GM21526 (cell line): ENCODE measurements at regions not wholly inside any gene's neighbourhood (a gene's known extent, or its start where the extent isn't known, plus 50 kb on each side); places are given as distances from the start of the nearest gene placed in this dataset.

Source experiments
- ATAC-seq: cut with Tn5 transposase; IDR thresholded peaks from one replicate; pipeline ENCODE4 v1.9.1; 2021; ENCODE audit warnings: moderate library complexity; ENCODE audit not compliant: unreplicated experiment, low FRiP score

GRCh38 chr11:25317216-25317615 lies 820.4 kb downstream of the LUZP2 start:
- ATAC-seq = no peak

GRCh38 chr11:25319127-25319526 lies 822.3 kb downstream of the LUZP2 start:
- ATAC-seq = no peak

GRCh38 chr11:25327656-25328055 lies 830.8 kb downstream of the LUZP2 start:
- ATAC-seq = no peak

- ATAC-seq = no peak
These were observed 842.4 kb downstream of the LUZP2 start for GRCh38 chr11:25339281-25339680.

GRCh38 chr11:25349537-25349936 lies 852.7 kb downstream of the LUZP2 start:
- ATAC-seq = no peak

GRCh38 chr11:25350899-25351803 lies 854.3 kb downstream of the LUZP2 start:
- no peak for ATAC-seq

- ATAC-seq = no peak
These were observed 860.3 kb downstream of the LUZP2 start for GRCh38 chr11:25357133-25357532.

- ATAC-seq = no peak
These were observed 880.6 kb downstream of the LUZP2 start for GRCh38 chr11:25377466-25377865.

- ATAC-seq = no peak
These were observed 900.0 kb downstream of the LUZP2 start for GRCh38 chr11:25396847-25397246.

- ATAC-seq = no peak
These were observed 911.3 kb downstream of the LUZP2 start for GRCh38 chr11:25408146-25408545.

GRCh38 chr11:25415793-25416192 lies 916.1 kb upstream of the ANO3 start:
- ATAC-seq = no peak

- no peak for ATAC-seq
These were observed 908.3 kb upstream of the ANO3 start for GRCh38 chr11:25423436-25424199.

- no peak for ATAC-seq
These were observed 899.6 kb upstream of the ANO3 start for GRCh38 chr11:25432376-25432775.

- no peak for ATAC-seq
These were observed 896.7 kb upstream of the ANO3 start for GRCh38 chr11:25435197-25435596.

GRCh38 chr11:25436326-25436725 lies 895.6 kb upstream of the ANO3 start:
- no peak for ATAC-seq

GRCh38 chr11:25441421-25441820 lies 890.5 kb upstream of the ANO3 start:
- no peak for ATAC-seq

- no peak for ATAC-seq
These were observed 882.8 kb upstream of the ANO3 start for GRCh38 chr11:25449091-25449490.

- no peak for ATAC-seq
These were observed 878.5 kb upstream of the ANO3 start for GRCh38 chr11:25453471-25453870.

- no peak for ATAC-seq
These were observed 875.7 kb upstream of the ANO3 start for GRCh38 chr11:25456211-25456610.

- ATAC-seq = no peak
These were observed 847.9 kb upstream of the ANO3 start for GRCh38 chr11:25483915-25484635.

GRCh38 chr11:25485315-25485714 lies 846.6 kb upstream of the ANO3 start:
- ATAC-seq = no peak
